ENCODE measurements at regions not wholly inside any gene's neighbourhood (a gene's known extent, or its start where the extent isn't known, plus 50 kb on each side); places are given as distances from the start of the nearest gene placed in this dataset.
"Not testable (repeated sequence)": the region's sequence is repeated elsewhere in the genome, so short reads cannot be mapped to it uniquely, and the experiment has no call there.

GRCh38 chr9:95715868-95716435, 159.5 kb upstream of the ERCC6L2 start:
- H3K4me3 ChIP-seq (replicated peaks in 1 of 2; ENCODE audit: low read depth in 2 of 2, low read length in 2 of 2) = no peak overlapping the region
- no peak for TF ChIP-seq CTCF (IDR thresholded peaks at IDR 0.05; ENCODE audit: low read depth, low read length)
- DNase-seq (ENCODE audit: low read depth in 2 of 2) = no peak

GRCh38 chr9:95710446-95710845, 165.0 kb upstream of the ERCC6L2 start:
- TF ChIP-seq CTCF (IDR thresholded peaks at IDR 0.05; ENCODE audit: low read depth, low read length) = no peak
- no peak overlapping the region for H3K4me3 ChIP-seq (replicated peaks in 1 of 2; ENCODE audit: low read depth in 2 of 2, low read length in 2 of 2)
- no peak for DNase-seq (ENCODE audit: low read depth in 2 of 2)

- DNase-seq (ENCODE audit: low read depth in 2 of 2) = no peak
- no peak for TF ChIP-seq CTCF (IDR thresholded peaks at IDR 0.05; ENCODE audit: low read depth, low read length)
- H3K4me3 ChIP-seq (replicated peaks in 1 of 2; ENCODE audit: low read depth in 2 of 2, low read length in 2 of 2) = no peak overlapping the region
Measured at GRCh38 chr9:95696701-95697100, 178.8 kb upstream of the ERCC6L2 start.

GRCh38 chr9:95691435-95691834, 174.7 kb upstream of the PTCH1 start:
- no peak for DNase-seq (ENCODE audit: low read depth in 2 of 2)
- no peak for TF ChIP-seq CTCF (IDR thresholded peaks at IDR 0.05; ENCODE audit: low read depth, low read length)

GRCh38 chr9:95689669-95690068, 172.9 kb upstream of the PTCH1 start:
- TF ChIP-seq CTCF (IDR thresholded peaks at IDR 0.05; ENCODE audit: low read depth, low read length) = no peak
- H3K4me3 ChIP-seq (replicated peaks in 1 of 2; ENCODE audit: low read depth in 2 of 2, low read length in 2 of 2) = no peak overlapping the region
- no peak for DNase-seq (ENCODE audit: low read depth in 2 of 2)

More at GRCh38 chr9:95691435-95691834, 174.7 kb upstream of the PTCH1 start:
- H3K4me3 ChIP-seq (replicated peaks in 1 of 2; ENCODE audit: low read depth in 2 of 2, low read length in 2 of 2) = no peak overlapping the region

- no peak for TF ChIP-seq CTCF (IDR thresholded peaks at IDR 0.05; ENCODE audit: low read depth, low read length)
- no peak overlapping the region for H3K4me3 ChIP-seq (replicated peaks in 1 of 2; ENCODE audit: low read depth in 2 of 2, low read length in 2 of 2)
- DNase-seq (ENCODE audit: low read depth in 2 of 2) = no peak
Measured at GRCh38 chr9:95684516-95684915, 167.7 kb upstream of the PTCH1 start.

GRCh38 chr9:95680306-95680705, 163.5 kb upstream of the PTCH1 start:
- not testable (repeated sequence) for H3K4me3 ChIP-seq (replicated peaks in 1 of 2; ENCODE audit: low read depth in 2 of 2, low read length in 2 of 2); DNase-seq (ENCODE audit: low read depth in 2 of 2)

All from cardiac fibroblast (primary cell).